Fibroblast of pulmonary artery (primary cell): ENCODE measurements at regions not wholly inside any gene's neighbourhood (a gene's known extent, or its start where the extent isn't known, plus 50 kb on each side); places are given as distances from the start of the nearest gene placed in this dataset.

Source experiments
- DNase-seq: peaks from one replicate; pipeline ENCODE4 v3.0.0-alpha.2; 2010; ENCODE audit warnings: low read depth
- H3K4me3 ChIP-seq: replicated peaks from 2 replicates; pipeline ENCODE4 v1.5.1; 2011; ENCODE audit warnings: low read depth, mild to moderate bottlenecking, control low read depth, low read length, moderate library complexity
- CTCF ChIP-seq: IDR thresholded peaks from 2 replicates; pipeline ENCODE4 v1.5.1; 2011; ENCODE audit warnings: mild to moderate bottlenecking, control low read depth, low read length, inconsistent platforms; ENCODE audit errors: missing control alignments

DNA sequence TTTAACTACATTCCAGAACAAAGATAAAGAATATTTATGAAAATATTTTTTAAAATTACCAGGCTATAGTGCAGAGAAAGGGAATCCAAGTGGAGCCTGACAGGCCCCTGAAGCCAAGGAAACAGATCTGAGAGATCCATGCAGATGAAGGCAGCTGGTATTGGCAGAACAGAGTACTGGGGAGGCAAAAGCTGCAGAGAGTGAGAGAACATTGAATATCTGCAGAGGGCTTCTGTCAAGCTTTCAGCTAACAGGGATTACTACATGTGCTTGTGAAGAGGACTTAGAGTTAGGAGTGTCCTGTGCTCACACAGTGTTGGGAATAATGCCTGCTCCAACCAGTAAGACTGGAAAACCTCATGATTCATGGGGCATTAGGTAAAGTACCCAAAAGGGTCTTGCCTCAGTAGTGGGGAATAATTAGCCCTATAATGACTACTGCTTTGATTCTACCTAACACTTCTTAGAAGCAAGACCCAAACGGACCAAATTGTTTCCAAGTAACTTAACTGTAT, 657.2 kb downstream of the DHX35 start:
- DNase-seq = no peak
- TF ChIP-seq CTCF = no peak
- no peak overlapping the region for H3K4me3 ChIP-seq

GRCh38 chr20:39611901-39612300, 649.8 kb downstream of the DHX35 start:
- no peak for TF ChIP-seq CTCF
- no peak overlapping the region for H3K4me3 ChIP-seq
- no peak for DNase-seq

- H3K4me3 ChIP-seq = no peak overlapping the region
- no peak for DNase-seq
- no peak for TF ChIP-seq CTCF
Measured at GRCh38 chr20:39607141-39607540, 645.0 kb downstream of the DHX35 start.

DNA sequence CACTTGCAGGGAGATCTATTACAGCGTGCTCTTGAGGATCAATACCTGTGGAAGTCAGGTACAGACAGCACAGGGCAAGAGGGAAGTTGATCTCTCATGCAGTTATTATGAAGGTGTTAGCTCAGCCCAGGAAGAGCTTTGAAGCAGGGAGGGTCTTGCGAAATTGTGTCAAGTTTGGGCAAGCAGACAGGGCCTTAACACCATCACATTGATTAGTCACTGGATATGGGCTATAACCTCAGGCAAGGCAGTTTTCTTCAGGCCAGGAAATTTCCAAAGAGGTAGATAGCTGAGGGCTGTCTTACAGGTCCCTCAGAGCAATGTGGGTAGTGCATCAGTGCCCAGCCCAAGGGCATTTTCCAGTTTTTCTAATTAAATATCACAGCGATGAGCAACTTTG, 643.8 kb downstream of the DHX35 start:
- no peak overlapping the region for H3K4me3 ChIP-seq
- DNase-seq = no peak
- TF ChIP-seq CTCF = no peak

DNA sequence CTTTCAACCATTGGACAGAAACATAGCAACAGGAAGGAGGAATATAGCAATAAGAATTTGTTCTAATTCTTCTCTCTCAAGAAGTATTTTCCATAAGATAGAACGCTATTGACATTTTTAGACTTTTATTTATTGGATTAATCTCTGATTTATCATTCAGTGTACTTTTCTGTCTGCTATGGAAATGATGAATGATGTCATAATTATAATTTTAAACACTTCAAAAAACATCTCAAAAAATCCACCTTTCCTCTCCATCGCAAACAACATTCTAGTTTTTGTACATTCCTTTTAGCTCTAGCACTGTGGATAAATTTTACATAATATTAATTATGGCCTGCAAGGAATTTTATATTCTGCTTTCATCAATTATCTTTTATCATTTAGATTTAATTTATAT, 643.2 kb downstream of the DHX35 start:
- no peak for TF ChIP-seq CTCF
- DNase-seq = no peak
- no peak overlapping the region for H3K4me3 ChIP-seq

DNA sequence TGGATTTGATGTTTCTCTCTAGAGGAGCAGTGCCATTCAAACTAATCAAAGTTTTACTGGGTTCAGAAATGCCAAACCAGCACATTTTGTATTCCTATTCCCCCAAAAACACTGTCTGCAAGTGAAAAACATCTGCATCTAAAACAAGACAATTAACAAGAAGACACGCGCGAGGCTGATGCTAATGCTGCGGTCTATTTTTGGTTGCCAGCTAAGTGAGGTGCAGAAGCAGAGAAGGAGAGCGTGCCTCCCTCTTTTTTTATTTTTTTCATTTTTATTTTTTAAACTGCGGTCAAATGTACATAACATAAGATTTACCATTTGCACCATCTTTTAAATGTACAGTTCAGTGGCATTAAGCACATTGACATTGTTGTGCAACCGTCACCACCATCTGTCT, 641.1 kb downstream of the DHX35 start:
- no peak for TF ChIP-seq CTCF
- DNase-seq = no peak
- H3K4me3 ChIP-seq = no peak overlapping the region

GRCh38 chr20:39602649-39603048, 640.5 kb downstream of the DHX35 start:
- TF ChIP-seq CTCF = no peak
- H3K4me3 ChIP-seq = no peak overlapping the region

More at GRCh38 chr20:39602649-39603048, 640.5 kb downstream of the DHX35 start:
- no peak for DNase-seq
